ENCODE measurements at regions not wholly inside any gene's neighbourhood (a gene's known extent, or its start where the extent isn't known, plus 50 kb on each side); places are given as distances from the start of the nearest gene placed in this dataset.

DNA sequence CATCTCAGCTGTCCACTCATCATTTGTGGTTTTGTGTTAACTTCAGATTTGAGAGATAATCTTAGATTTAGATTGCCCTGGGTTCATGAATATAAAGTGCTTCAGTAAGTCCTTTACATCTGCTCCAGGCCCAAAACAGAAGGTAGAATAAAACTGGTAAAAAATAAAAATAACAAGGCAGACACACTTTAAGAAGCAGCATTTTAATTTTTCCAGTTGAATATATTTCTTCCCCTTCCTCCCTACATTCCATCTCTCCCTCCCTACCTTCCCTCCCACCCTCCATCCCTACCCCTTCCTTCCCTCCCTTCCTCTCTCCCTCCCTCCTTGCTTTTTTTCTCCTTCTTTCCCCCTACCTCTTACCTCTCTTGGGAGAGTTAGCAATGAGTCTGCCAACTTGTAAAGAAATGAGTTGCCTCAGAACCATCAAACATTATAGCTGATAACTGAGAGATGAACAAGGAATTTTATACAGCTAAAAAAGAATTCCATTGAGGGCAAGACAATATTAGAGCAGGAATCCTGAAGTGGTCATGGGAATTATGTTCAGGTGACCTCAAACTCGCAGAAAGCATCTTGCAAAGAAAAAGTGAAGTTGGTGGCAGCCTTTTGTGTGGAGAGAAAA is 145.0 kb upstream of the SOX4 start:
- H3K27ac Mint-ChIP-seq, result no peak overlapping the region
- no peaks in the 10 kb centered on the region for H3K9me3 Mint-ChIP-seq
- H3K36me3 Mint-ChIP-seq (ENCODE audit: low read depth), result no peaks in the 10 kb centered on the region
- H3K4me1 Mint-ChIP-seq (ENCODE audit: low read depth), result no peaks in the 10 kb centered on the region
- peaks cover 37% of the 10 kb centered on the region for H3K27me3 Mint-ChIP-seq (ENCODE audit: low read depth)
- H3K4me3 Mint-ChIP-seq (ENCODE audit: low read depth), result no peak overlapping the region
- DNase-seq (ENCODE audit: low spot score), result no peak
- intact Hi-C loops (cut with micrococcal nuclease), result no loop called here

DNA sequence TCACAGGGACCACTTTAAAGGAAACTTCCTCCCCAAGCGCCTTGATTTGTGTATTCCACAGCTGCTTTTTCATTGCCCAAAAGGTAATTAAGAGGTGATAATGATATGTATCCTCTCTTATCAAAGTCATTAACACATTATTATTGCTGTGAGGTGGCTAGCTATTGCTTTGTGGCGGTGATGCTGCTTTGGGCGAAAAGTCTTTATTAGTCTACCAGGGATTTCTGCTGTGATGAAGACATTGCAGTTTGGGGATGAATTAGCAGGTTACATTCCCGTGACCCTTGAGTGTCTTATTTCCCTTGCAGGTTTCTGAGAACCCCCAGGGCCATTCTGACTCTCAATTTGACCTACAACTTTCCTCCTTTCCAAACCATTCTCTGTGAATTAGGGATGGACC is 143.4 kb upstream of the SOX4 start:
- no peak for DNase-seq (ENCODE audit: low spot score)

DNA sequence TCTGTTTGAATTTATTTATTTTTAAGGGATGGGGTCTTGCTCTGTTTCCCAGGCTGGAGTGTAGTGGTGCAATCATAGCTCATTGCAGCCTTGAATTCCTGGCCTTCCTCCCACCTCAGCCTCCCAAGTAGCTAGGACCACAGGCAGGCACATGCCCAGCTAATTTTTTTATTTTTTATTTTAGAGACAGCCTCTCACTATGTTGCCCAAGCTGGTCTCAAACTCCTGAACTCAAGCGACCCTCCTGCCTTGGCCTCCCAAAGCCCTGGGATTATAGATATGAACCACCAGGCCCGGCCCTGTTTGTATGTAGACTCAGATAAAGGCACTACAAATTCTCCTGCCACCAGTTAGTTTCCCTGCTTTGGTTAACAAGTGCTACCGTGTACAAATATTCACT is 142.9 kb upstream of the SOX4 start:
- intact Hi-C loops (cut with micrococcal nuclease), result no loop called here
- H3K36me3 Mint-ChIP-seq (ENCODE audit: low read depth), result no peaks in the 10 kb centered on the region
- no peaks in the 10 kb centered on the region for H3K4me1 Mint-ChIP-seq (ENCODE audit: low read depth)
- peaks cover 28% of the 10 kb centered on the region for H3K27me3 Mint-ChIP-seq (ENCODE audit: low read depth)
- no peak for DNase-seq (ENCODE audit: low spot score)
- H3K27ac Mint-ChIP-seq, result no peak overlapping the region
- H3K9me3 Mint-ChIP-seq, result no peaks in the 10 kb centered on the region
- H3K4me3 Mint-ChIP-seq (ENCODE audit: low read depth), result no peak overlapping the region

More for the DNA sequence above, 143.4 kb upstream of the SOX4 start:
- intact Hi-C loops (cut with micrococcal nuclease), result no loop called here
- Mint-ChIP-seq H3K9me3 (no peaks in the 10 kb centered on the region), H3K36me3 (ENCODE audit: low read depth) (no peaks in the 10 kb centered on the region), H3K4me1 (ENCODE audit: low read depth) (no peaks in the 10 kb centered on the region), H3K27ac (no peak overlapping the region), H3K4me3 (ENCODE audit: low read depth) (no peak overlapping the region), H3K27me3 (ENCODE audit: low read depth) (peaks cover 32% of the 10 kb centered on the region)

DNA sequence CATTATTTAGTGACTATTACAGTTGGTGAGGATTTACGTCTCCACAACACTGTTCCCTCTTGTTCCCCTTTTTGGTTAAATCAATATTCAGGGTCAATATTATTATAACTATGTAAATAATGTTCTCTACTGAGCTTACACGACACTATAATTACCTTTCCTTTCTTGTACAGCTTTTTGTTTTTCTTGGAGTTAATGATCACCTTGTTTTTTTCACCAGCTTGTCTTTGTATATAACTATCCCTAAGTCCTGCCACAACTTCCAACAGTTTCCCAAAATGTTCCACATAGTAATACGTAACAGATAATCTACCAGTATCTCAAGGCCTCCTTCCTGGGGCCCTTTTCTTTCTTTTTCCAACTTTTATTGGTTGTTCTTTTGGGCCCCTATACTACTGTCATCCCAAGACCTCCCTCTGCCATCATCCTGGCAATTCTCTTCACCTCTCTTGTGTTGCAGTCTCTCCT is 142.0 kb upstream of the SOX4 start:
- Mint-ChIP-seq H3K27me3 (ENCODE audit: low read depth) (peaks cover 21% of the 10 kb centered on the region), H3K9me3 (no peaks in the 10 kb centered on the region), H3K36me3 (ENCODE audit: low read depth) (no peaks in the 10 kb centered on the region), H3K4me3 (ENCODE audit: low read depth) (no peak overlapping the region), H3K4me1 (ENCODE audit: low read depth) (no peaks in the 10 kb centered on the region), H3K27ac (no peak overlapping the region)
- intact Hi-C loops (cut with micrococcal nuclease), result no loop called here
- no peak for DNase-seq (ENCODE audit: low spot score)

DNA sequence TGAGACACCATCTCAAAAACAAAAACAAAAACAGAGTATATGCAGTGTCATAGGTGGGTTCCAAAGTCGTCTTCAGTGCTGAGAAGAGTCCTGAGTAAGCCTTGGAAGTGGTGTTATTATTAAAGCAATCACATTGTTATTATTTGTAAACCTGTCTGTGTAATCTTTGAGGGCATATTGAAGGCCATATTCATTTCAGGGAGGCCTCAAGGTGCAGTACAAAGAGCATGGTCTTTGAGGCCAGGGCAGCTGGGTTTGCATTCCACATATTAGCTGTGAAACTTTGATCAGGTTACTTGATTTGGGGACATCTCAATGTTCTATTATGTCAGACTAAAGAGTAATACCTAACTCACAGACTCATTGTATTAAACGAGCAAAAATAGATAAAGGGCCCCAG is 139.3 kb upstream of the SOX4 start:
- Mint-ChIP-seq H3K36me3 (ENCODE audit: low read depth) (no peaks in the 10 kb centered on the region), H3K27ac (no peak overlapping the region), H3K4me1 (ENCODE audit: low read depth) (no peaks in the 10 kb centered on the region), H3K9me3 (no peaks in the 10 kb centered on the region), H3K27me3 (ENCODE audit: low read depth) (peaks cover 18% of the 10 kb centered on the region), H3K4me3 (ENCODE audit: low read depth) (no peak overlapping the region)
- no peak for DNase-seq (ENCODE audit: low spot score)
- intact Hi-C loops (cut with micrococcal nuclease), result no loop called here

DNA sequence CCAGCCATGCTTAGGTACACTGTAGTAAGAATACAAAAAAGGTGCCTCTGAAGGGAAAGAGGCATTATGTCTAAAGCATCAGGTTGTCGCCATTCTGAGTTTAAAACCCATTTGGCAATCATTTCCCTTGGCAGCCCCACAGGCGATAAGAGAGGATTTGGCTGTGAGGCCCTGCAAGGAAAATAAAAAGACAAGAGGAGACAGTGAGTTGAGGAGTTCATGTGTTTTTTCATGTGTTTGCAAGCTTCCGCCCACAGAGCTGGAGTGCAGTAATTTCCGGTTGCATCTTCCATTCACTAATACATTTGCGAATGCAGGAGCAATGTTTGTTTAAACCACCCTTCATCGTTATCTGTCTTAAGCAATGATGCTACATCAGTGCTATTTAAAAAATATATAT is 138.5 kb upstream of the SOX4 start:
- Mint-ChIP-seq H3K4me1 (ENCODE audit: low read depth) (no peaks in the 10 kb centered on the region), H3K36me3 (ENCODE audit: low read depth) (no peaks in the 10 kb centered on the region), H3K27ac (no peak overlapping the region), H3K9me3 (no peaks in the 10 kb centered on the region), H3K4me3 (ENCODE audit: low read depth) (no peak overlapping the region), H3K27me3 (ENCODE audit: low read depth) (peaks cover 12% of the 10 kb centered on the region)
- no peak for DNase-seq (ENCODE audit: low spot score)
- intact Hi-C loops (cut with micrococcal nuclease), result no loop called here

DNA sequence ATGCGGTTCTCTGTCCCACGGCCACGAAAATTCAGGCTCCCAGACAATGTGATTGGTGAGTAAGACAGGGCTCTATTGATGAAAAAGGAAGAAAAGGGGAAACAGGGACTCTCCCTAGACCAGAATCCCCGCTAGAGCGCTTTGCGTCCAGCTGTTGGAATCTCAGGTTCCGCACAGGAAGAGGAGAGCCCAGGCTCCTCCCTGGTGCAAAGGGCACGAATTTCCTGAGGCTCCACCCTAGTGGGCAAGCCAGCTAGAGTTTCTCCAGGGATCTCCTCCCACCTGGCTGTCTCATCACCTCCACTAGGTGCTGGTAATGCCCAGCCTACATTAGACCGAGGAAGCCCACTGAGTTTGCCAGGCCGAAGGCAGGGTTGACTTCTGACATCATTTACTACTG is 135.9 kb upstream of the SOX4 start:
- peaks cover 14% of the 10 kb centered on the region for H3K27me3 Mint-ChIP-seq (ENCODE audit: low read depth)

DNA sequence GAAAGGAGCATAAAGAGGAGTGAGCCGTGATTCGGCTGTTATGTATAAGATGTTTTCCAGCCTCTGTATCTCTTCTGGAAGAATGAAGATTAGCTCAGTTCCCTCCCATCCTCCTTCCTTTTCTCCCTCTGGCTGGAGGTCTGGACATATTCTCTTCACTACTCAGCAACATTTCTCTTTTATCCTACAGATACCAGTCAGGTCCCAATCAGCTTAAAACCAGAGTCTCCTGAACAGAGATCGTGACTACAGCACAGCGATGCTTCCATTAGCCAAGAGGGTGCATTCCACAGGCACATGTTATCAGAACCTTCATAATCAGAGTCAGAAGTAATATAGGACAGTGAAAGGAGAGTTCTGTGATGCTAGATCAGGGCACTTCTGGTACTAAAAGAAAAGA is 133.9 kb upstream of the SOX4 start:
- peaks cover 14% of the 10 kb centered on the region for H3K27me3 Mint-ChIP-seq (ENCODE audit: low read depth)
- H3K27ac Mint-ChIP-seq, result no peak overlapping the region
- no peaks in the 10 kb centered on the region for H3K4me1 Mint-ChIP-seq (ENCODE audit: low read depth)
- intact Hi-C loops (cut with micrococcal nuclease), result no loop called here
- no peaks in the 10 kb centered on the region for H3K36me3 Mint-ChIP-seq (ENCODE audit: low read depth)
- no peak overlapping the region for H3K4me3 Mint-ChIP-seq (ENCODE audit: low read depth)
- H3K9me3 Mint-ChIP-seq, result no peaks in the 10 kb centered on the region
- no peak for DNase-seq (ENCODE audit: low spot score)

More for the DNA sequence above, 135.9 kb upstream of the SOX4 start:
- Mint-ChIP-seq H3K9me3 (no peaks in the 10 kb centered on the region), H3K36me3 (ENCODE audit: low read depth) (no peaks in the 10 kb centered on the region), H3K27ac (no peak overlapping the region), H3K4me3 (ENCODE audit: low read depth) (no peak overlapping the region), H3K4me1 (ENCODE audit: low read depth) (no peaks in the 10 kb centered on the region)
- intact Hi-C loops (cut with micrococcal nuclease), result no loop called here
- DNase-seq (ENCODE audit: low spot score), result no peak

DNA sequence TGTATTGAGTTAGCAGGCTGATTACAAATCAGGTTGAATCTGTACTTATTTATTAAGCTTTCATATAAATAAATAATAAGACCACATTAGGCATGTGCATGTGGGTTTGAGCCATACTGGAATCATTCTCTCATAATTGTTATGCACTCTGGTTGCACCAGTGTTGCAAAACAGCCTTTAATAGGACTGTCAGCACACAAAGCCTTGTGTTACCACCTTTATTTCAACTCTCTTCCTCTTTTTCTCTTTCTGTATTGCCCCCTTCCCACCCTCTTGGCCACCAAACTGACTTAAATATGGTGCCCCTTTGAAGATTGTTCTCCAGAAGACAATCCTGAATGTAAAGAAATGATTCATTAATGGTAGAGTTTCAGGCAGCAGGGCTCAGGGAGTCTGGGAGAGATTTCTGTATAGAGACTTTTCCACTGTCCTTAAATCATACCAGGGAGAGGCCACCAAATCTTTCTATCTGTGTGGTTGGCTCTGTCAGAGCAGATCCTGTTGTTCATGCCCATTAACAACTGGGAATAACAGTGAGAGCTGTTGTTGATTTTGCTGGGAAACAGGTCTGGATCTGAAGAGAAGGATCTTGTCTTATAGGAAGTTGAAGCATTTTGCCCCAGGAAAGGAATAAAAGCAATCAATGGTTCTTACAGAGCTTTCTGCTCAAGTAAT is 131.6 kb upstream of the SOX4 start:
- intact Hi-C loops (cut with micrococcal nuclease), result no loop called here
- no peak for DNase-seq (ENCODE audit: low spot score)
- Mint-ChIP-seq H3K4me3 (ENCODE audit: low read depth) (no peak overlapping the region), H3K36me3 (ENCODE audit: low read depth) (no peaks in the 10 kb centered on the region), H3K27me3 (ENCODE audit: low read depth) (peaks cover 11% of the 10 kb centered on the region), H3K4me1 (ENCODE audit: low read depth) (no peaks in the 10 kb centered on the region), H3K9me3 (no peaks in the 10 kb centered on the region), H3K27ac (no peak overlapping the region)

DNA sequence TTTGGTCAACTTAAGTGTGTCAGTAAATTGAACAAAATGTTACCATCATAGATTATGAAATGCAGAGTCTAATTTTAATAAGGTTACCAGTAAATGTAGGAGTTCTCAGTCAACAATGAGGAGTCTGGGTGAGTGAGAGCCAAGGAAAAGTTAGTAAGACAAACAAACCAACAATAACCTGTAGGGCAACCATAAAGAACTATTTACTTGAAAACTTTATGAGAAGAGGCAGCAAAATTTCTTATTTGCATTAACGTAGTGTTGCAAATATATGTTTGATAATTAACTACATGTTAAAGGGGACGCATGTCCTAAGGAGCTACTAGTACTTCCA is 131.1 kb upstream of the SOX4 start:
- intact Hi-C loops (cut with micrococcal nuclease), result no loop called here
- no peaks in the 10 kb centered on the region for H3K4me1 Mint-ChIP-seq (ENCODE audit: low read depth)
- H3K36me3 Mint-ChIP-seq (ENCODE audit: low read depth), result no peaks in the 10 kb centered on the region
- no peak for DNase-seq (ENCODE audit: low spot score)
- no peaks in the 10 kb centered on the region for H3K9me3 Mint-ChIP-seq
- H3K27ac Mint-ChIP-seq, result no peak overlapping the region
- peaks cover 11% of the 10 kb centered on the region for H3K27me3 Mint-ChIP-seq (ENCODE audit: low read depth)
- no peak overlapping the region for H3K4me3 Mint-ChIP-seq (ENCODE audit: low read depth)

DNA sequence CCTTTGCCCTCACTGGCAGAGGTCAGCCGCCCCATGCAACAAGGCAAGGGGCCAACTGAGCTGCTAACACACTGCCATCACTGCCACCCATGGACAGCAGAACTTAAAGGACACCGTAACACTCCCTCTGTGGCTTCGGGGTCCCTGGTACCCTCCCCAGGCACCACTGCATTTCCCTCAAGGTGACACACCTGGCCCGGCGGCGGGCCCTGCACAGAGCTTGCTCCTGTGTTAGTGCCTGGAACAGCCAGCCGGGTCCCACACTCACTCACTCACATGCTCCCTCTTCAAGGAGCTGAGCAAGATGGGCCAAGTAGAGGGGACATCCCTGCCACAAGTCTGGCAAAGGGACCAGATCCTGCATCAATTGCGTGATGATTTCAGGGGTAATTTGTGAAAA is 126.5 kb upstream of the SOX4 start:
- H3K4me1 Mint-ChIP-seq (ENCODE audit: low read depth), result no peaks in the 10 kb centered on the region
- H3K36me3 Mint-ChIP-seq (ENCODE audit: low read depth), result no peaks in the 10 kb centered on the region
- no peaks in the 10 kb centered on the region for H3K9me3 Mint-ChIP-seq
- no peak overlapping the region for H3K27ac Mint-ChIP-seq
- peaks cover 8% of the 10 kb centered on the region for H3K27me3 Mint-ChIP-seq (ENCODE audit: low read depth)
- intact Hi-C loops (cut with micrococcal nuclease), result no loop called here
- no peak overlapping the region for H3K4me3 Mint-ChIP-seq (ENCODE audit: low read depth)
- DNase-seq (ENCODE audit: low spot score), result no peak

DNA sequence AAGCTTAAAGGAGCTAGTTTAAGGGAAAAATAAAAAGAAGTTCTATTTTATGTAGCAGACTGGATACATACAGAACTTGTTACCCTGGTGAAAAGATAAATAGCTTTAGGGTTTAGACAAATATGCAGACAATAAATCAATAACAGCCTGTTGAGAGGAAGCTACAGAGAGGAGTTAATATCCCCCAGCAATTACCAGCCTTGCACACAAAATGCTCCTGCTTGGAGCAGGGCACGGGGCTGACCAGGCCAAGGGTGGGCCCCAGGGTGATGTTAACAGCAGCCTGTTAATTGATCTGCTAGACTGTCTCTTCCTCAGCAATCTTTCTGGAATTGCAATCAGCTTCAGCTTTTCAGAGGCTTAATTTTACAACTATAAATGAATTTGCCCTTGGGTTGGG is 125.1 kb upstream of the SOX4 start:
- Mint-ChIP-seq H3K9me3 (no peaks in the 10 kb centered on the region), H3K4me3 (ENCODE audit: low read depth) (no peak overlapping the region), H3K36me3 (ENCODE audit: low read depth) (no peaks in the 10 kb centered on the region), H3K27ac (no peak overlapping the region), H3K4me1 (ENCODE audit: low read depth) (no peaks in the 10 kb centered on the region), H3K27me3 (ENCODE audit: low read depth) (peaks cover 3% of the 10 kb centered on the region)
- intact Hi-C loops (cut with micrococcal nuclease), result no loop called here
- no peak for DNase-seq (ENCODE audit: low spot score)

DNA sequence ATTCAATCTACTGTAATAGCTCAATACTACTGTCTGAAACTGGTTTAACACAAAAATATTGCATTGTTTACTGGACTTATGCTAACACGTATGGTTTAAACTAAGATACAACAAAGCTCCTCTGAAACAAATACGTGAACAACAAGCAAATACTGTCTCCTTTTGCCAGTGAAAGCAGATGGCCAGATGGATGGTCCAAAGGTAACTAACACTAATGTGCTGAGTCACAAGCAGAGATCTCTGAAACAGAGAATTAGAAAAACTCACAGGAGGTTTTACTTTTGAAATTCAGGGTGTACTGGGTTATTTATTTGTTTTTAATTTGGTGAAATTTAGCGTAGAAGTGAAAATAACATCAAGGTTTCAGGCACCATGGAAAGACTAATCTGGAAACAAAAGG is 124.3 kb upstream of the SOX4 start:
- H3K4me3 Mint-ChIP-seq (ENCODE audit: low read depth), result no peak overlapping the region
- no peak overlapping the region for H3K27ac Mint-ChIP-seq
- no peaks in the 10 kb centered on the region for H3K9me3 Mint-ChIP-seq
- no peaks in the 10 kb centered on the region for H3K4me1 Mint-ChIP-seq (ENCODE audit: low read depth)
- intact Hi-C loops (cut with micrococcal nuclease), result no loop called here
- H3K27me3 Mint-ChIP-seq (ENCODE audit: low read depth), result peaks cover 6% of the 10 kb centered on the region
- no peak for DNase-seq (ENCODE audit: low spot score)
- H3K36me3 Mint-ChIP-seq (ENCODE audit: low read depth), result no peaks in the 10 kb centered on the region

DNA sequence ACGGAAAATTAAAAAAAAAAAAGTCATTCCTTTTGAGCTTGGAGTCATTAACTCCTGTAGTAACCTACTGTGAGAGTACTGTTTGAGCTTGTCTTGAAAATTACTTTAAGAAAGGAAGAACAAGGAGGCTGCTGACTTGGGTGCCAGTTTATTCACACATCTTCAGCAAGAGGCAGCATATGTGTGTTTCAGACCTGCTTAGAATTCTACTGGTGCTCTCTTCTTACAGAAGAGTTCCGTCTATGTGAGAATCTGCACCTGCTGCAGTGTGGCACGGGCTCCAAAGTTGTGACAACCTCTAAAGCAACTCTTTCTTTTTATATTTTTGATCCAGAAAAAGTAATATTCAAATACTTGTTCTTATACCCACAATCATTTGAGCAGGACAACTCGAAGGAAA is 117.4 kb upstream of the SOX4 start:
- Mint-ChIP-seq H3K36me3 (ENCODE audit: low read depth) (no peaks in the 10 kb centered on the region), H3K27me3 (ENCODE audit: low read depth) (peaks cover 21% of the 10 kb centered on the region), H3K4me3 (ENCODE audit: low read depth) (no peak overlapping the region), H3K9me3 (no peaks in the 10 kb centered on the region), H3K27ac (no peak overlapping the region), H3K4me1 (ENCODE audit: low read depth) (no peaks in the 10 kb centered on the region)
- no peak for DNase-seq (ENCODE audit: low spot score)
- intact Hi-C loops (cut with micrococcal nuclease), result no loop called here

Data from activated T-helper 2 cell treated with anti-CD3 and anti-CD28 coated beads, Interferon-gamma antibody, Interleukin-2, Interleukin-4, amounts not matched to agents 10 μg/mL and 5 μg/mL and 100 μg/mL, durations not matched to agents 14 hours and 24 hours and 36 hours (primary cell).